Astrocyte of the cerebellum (primary cell): ENCODE measurements at regions not wholly inside any gene's neighbourhood (a gene's known extent, or its start where the extent isn't known, plus 50 kb on each side); places are given as distances from the start of the nearest gene placed in this dataset.
"Not testable (repeated sequence)": the region's sequence is repeated elsewhere in the genome, so short reads cannot be mapped to it uniquely, and the experiment has no call there.

ENCODE experiments used
- DNase-seq: peaks from one replicate; pipeline ENCODE4 v3.0.0-alpha.2; 2011; ENCODE audit warnings: low read depth
- H3K4me3 ChIP-seq: 2 replicates; pipeline ENCODE4 v1.5.1; 2011; ENCODE audit warnings: mild to moderate bottlenecking, low read depth, low read length, moderate library complexity
- in situ Hi-C: cut with HindIII; loops from 2 replicates; pipeline ENCODE4 v1.10.0; 2017; ENCODE audit warnings: low sequenced_read_pairs
- TF ChIP-seq, protein P1 (sequence below): IDR thresholded peaks from 2 replicates; pipeline ENCODE4 v1.5.1; 2012; ENCODE audit warnings: low read length, low read depth, moderate library complexity, mild to moderate bottlenecking; ENCODE audit errors: missing control alignments

DNA sequence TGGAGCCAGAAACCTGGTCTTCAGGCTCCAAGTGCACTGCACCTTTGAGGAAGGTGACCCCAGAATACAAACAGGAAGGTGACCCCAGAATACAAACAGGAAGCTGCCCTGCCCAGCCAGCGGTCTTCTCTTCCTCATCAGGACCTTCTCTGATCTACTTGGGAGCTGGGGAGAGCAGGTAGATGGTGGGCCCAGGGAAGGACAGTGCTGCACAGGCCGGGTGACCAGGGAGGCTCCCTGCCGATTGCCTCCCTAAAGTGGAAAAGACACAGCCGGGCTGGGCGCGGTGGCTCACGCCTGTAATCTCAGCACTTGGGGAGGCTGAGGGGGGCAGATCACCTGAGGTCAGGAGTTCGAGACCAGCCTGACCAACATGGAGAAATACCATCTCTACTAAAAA, 151.8 kb upstream of the CHST15 start:
- in situ Hi-C loops: no loop called here
- TF ChIP-seq, protein P1, sequence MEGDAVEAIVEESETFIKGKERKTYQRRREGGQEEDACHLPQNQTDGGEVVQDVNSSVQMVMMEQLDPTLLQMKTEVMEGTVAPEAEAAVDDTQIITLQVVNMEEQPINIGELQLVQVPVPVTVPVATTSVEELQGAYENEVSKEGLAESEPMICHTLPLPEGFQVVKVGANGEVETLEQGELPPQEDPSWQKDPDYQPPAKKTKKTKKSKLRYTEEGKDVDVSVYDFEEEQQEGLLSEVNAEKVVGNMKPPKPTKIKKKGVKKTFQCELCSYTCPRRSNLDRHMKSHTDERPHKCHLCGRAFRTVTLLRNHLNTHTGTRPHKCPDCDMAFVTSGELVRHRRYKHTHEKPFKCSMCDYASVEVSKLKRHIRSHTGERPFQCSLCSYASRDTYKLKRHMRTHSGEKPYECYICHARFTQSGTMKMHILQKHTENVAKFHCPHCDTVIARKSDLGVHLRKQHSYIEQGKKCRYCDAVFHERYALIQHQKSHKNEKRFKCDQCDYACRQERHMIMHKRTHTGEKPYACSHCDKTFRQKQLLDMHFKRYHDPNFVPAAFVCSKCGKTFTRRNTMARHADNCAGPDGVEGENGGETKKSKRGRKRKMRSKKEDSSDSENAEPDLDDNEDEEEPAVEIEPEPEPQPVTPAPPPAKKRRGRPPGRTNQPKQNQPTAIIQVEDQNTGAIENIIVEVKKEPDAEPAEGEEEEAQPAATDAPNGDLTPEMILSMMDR: no peak
- H3K4me3 ChIP-seq: no peak overlapping the region
- DNase-seq: no peak

DNA sequence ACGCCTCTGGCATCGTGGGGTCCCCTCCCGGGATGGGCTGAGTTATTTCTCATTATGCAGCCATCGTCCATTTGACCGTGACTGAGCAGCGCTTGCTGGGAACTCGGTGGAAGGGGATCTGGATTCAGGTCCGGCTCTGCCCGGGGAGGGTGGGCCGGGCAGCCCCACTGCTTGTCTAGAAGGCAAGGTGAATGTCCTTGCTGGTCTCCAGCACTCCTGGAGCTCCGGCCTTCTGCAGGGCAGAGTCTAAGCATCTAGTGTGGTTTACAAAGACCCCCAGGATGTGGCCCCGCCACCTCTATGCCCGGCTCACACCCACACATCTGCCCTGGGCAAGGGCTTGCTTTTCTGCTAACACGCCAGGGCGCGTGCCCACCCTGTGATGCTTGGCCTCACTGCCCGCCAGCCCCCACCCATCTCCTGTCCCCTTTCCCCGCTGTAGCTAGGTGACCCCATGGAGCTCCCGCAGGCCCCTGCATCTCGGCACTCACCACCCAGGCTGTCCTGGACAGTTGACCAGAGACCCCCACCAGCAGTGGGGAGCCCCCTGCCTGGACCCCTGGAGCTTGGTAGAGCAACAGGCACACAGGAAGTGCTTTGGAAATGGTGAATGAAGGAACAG, 151.0 kb upstream of the CHST15 start:
- in situ Hi-C loops: no loop called here
- TF ChIP-seq, protein P1: no peak
- no peak for DNase-seq
- H3K4me3 ChIP-seq: no peak overlapping the region

GRCh38 chr10:124243702-124244121, 150.3 kb upstream of the CHST15 start:
- DNase-seq: no peak
- in situ Hi-C loops: no loop called here
- no peak overlapping the region for H3K4me3 ChIP-seq
- TF ChIP-seq, protein P1: no peak

DNA sequence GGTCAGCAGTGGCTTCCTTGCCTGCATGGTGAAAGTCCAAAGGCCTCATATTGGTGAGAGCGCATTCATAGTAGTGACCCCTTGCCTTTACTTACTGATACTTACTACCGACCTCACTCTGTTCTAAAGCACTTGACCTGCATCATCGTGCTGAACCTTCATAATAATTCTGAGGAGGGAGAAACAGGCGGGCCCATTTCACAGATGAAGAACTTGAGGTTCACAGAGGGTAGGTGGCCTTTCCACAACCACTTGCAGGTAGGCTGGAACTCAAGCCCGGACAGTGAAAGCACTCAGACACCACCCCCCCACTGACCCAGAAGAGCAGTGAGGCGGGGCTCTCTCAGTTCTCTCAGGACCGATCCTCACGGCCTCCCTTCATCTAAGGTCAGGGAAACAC, 149.4 kb upstream of the CHST15 start:
- in situ Hi-C loops: no loop called here
- H3K4me3 ChIP-seq: no peak overlapping the region
- DNase-seq: no peak
- TF ChIP-seq, protein P1: no peak

DNA sequence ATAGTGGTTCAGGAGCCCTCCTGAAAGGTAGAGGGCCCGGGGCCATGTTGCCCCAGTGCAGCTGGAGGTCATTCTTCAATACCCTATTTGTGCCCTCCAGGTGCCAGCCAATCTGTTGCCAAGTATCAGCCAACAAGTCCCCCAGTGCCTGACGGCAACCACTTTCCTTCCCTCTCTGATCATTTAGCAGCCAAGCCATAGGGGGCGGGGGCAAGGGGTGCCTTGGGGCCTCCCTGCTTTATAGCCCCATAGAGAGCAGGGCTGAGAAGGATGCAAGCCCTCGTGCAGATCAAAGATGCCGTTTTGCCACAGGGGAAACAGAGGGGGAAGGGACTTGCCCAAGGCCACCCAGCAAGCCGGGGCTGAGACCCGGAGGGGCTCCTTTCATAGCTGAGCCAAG, 149.0 kb upstream of the CHST15 start:
- no peak overlapping the region for H3K4me3 ChIP-seq
- TF ChIP-seq, protein P1: no peak
- no peak for DNase-seq
- in situ Hi-C loops: no loop called here

DNA sequence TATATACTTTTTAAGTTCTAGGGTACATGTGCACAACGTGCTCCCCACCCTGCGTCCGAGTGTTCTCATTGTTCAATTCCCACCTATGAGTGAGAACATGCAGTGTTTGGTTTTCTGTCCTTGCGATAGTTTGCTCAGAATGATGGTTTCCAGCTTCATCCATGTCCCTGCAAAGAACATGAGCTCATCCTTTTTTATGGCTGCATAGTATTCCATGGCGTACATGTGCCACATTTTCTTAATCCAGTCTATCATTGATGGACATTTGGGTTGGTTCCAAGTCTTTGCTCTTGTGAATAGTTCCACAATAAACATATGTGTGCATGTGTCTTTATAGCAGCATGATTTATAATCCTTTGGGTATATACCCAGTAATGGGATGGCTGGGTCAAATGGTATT, 148.1 kb upstream of the CHST15 start:
- H3K4me3 ChIP-seq, DNase-seq, in situ Hi-C loops: not testable (repeated sequence)

GRCh38 chr10:124240839-124241291, 147.5 kb upstream of the CHST15 start:
- TF ChIP-seq, protein P1: no peak
- in situ Hi-C loops: no loop called here
- no peak overlapping the region for H3K4me3 ChIP-seq
- no peak for DNase-seq
